ENCODE measurements at regions not wholly inside any gene's neighbourhood (a gene's known extent, or its start where the extent isn't known, plus 50 kb on each side); places are given as distances from the start of the nearest gene placed in this dataset.

GRCh38 chr13:88142653-88143052, 471.5 kb downstream of the SLITRK5 start:
- Histone ChIP-seq H3K27ac (no peak overlapping the region), H3K36me3 (no peaks in the 10 kb centered on the region), H3K4me1 (ENCODE audit: control insufficient read depth in 1 of 2, low read depth in 2 of 2) (no peaks in the 10 kb centered on the region), H3K27me3 (replicated peaks; ENCODE audit: insufficient read depth) (no peaks in the 10 kb centered on the region), H3K4me3 (no peak overlapping the region), H3K9me3 (no peaks in the 10 kb centered on the region)
- no peak for ATAC-seq (ENCODE audit: insufficient number of reproducible peaks, low FRiP score, low read depth)
- no peak for TF ChIP-seq CTCF (IDR thresholded peaks at IDR 0.05)
- DNase-seq (ENCODE audit: low spot score) = no peak

- Histone ChIP-seq H3K27me3 (replicated peaks; ENCODE audit: insufficient read depth) (no peaks in the 10 kb centered on the region), H3K4me3 (no peak overlapping the region), H3K9me3 (no peaks in the 10 kb centered on the region), H3K4me1 (ENCODE audit: control insufficient read depth in 1 of 2, low read depth in 2 of 2) (no peaks in the 10 kb centered on the region), H3K27ac (no peak overlapping the region), H3K36me3 (no peaks in the 10 kb centered on the region)
- no peak for TF ChIP-seq CTCF (IDR thresholded peaks at IDR 0.05)
- ATAC-seq (ENCODE audit: insufficient number of reproducible peaks, low FRiP score, low read depth) (no peak), DNase-seq (ENCODE audit: low spot score) (no peak)
Observed at GRCh38 chr13:88144580-88144979, 473.4 kb downstream of the SLITRK5 start.

- Histone ChIP-seq H3K27me3 (replicated peaks; ENCODE audit: insufficient read depth) (no peaks in the 10 kb centered on the region), H3K27ac (no peak overlapping the region), H3K36me3 (no peaks in the 10 kb centered on the region), H3K4me1 (ENCODE audit: control insufficient read depth in 1 of 2, low read depth in 2 of 2) (no peaks in the 10 kb centered on the region), H3K9me3 (no peaks in the 10 kb centered on the region), H3K4me3 (no peak overlapping the region)
- TF ChIP-seq CTCF (IDR thresholded peaks at IDR 0.05) = no peak
- DNase-seq (ENCODE audit: low spot score) (no peak), ATAC-seq (ENCODE audit: insufficient number of reproducible peaks, low FRiP score, low read depth) (no peak)
Observed at GRCh38 chr13:88153353-88153752, 482.2 kb downstream of the SLITRK5 start.

- H3K27ac ChIP-seq = no peak overlapping the region
- H3K27me3 ChIP-seq (replicated peaks; ENCODE audit: insufficient read depth) = no peaks in the 10 kb centered on the region
- no peaks in the 10 kb centered on the region for H3K36me3 ChIP-seq
- DNase-seq (ENCODE audit: low spot score) (no peak), ATAC-seq (ENCODE audit: insufficient number of reproducible peaks, low FRiP score, low read depth) (no peak)
- no peak overlapping the region for H3K4me3 ChIP-seq
- no peaks in the 10 kb centered on the region for H3K9me3 ChIP-seq
- TF ChIP-seq CTCF (IDR thresholded peaks at IDR 0.05) = no peak
- H3K4me1 ChIP-seq (ENCODE audit: control insufficient read depth in 1 of 2, low read depth in 2 of 2) = no peaks in the 10 kb centered on the region
Observed at GRCh38 chr13:88154001-88154400, 482.8 kb downstream of the SLITRK5 start.

- no peak for TF ChIP-seq CTCF (IDR thresholded peaks at IDR 0.05)
- H3K27me3 ChIP-seq (replicated peaks; ENCODE audit: insufficient read depth) = no peaks in the 10 kb centered on the region
- DNase-seq (ENCODE audit: low spot score) (no peak), ATAC-seq (ENCODE audit: insufficient number of reproducible peaks, low FRiP score, low read depth) (no peak)
- H3K36me3 ChIP-seq = no peaks in the 10 kb centered on the region
- no peak overlapping the region for H3K4me3 ChIP-seq
- H3K4me1 ChIP-seq (ENCODE audit: control insufficient read depth in 1 of 2, low read depth in 2 of 2) = no peaks in the 10 kb centered on the region
- H3K27ac ChIP-seq = no peak overlapping the region
- H3K9me3 ChIP-seq = no peaks in the 10 kb centered on the region
Observed at GRCh38 chr13:88162076-88162702, 491.0 kb downstream of the SLITRK5 start.

Data from thoracic aorta (tissue), 2 donors.